Spleen (tissue), 7 donors: ENCODE measurements at regions not wholly inside any gene's neighbourhood (a gene's known extent, or its start where the extent isn't known, plus 50 kb on each side); places are given as distances from the start of the nearest gene placed in this dataset.

Experiments used
- CTCF ChIP-seq, 11 experiments: fragments of 200-600 bp in 7 of 11; fragments of 450-650 bp in 4 of 11; sonication (generic) in 4 of 11; IDR thresholded peaks in 8 of 11; conservative IDR thresholded peaks in 3 of 11; 1 replicate in 7 of 11; 2 replicates in 4 of 11; pipeline versions ENCODE4 v1.4.0 to v1.8.0; 2016 to 2021; ENCODE audit warnings: antibody characterized with exemption in 11 of 11, inconsistent platforms in 4 of 11, mild to moderate bottlenecking in 1 of 11
- POLR2A ChIP-seq, 3 donors: fragments of 450-650 bp; IDR thresholded peaks; one replicate each; pipeline ENCODE4 v1.5.1; 2017; ENCODE audit warnings: antibody characterized with exemption in 3 of 3, mild to moderate bottlenecking in 1 of 3
- donor health status: DM: no; HTN: no; CAD: no; lungs with moderate emphysema.
- donor health status: DM: no; HTN: no; CAD: no.
- donor health status: DM: no; HTN: no; CAD: no.

- TF ChIP-seq CTCF (IDR thresholded peaks at IDR 0.05 in 8 of 11, conservative IDR thresholded peaks at IDR 0.05 in 3 of 11) = no peak
- TF ChIP-seq POLR2A (IDR thresholded peaks at IDR 0.05) = no peak
Measured at GRCh38 chr16:88298833-88299745, 83.7 kb upstream of the ZNF469 start.
